Chondrocyte (in vitro differentiated cells): ENCODE measurements at regions not wholly inside any gene's neighbourhood (a gene's known extent, or its start where the extent isn't known, plus 50 kb on each side); places are given as distances from the start of the nearest gene placed in this dataset.

Experiments
- DNase-seq: peaks from one replicate; pipeline ENCODE4 v3.0.0; 2021; ENCODE audit warnings: mixed read lengths, low spot score
- H3K27ac Mint-ChIP-seq: one replicate; pipeline ENCODE4 v1.8.0; 2021; ENCODE audit warnings: mild to moderate bottlenecking, moderate library complexity, mixed read lengths; ENCODE audit not compliant: unreplicated experiment
- H3K27me3 Mint-ChIP-seq: 2 replicates; pipeline ENCODE4 v1.8.0; 2021; ENCODE audit warnings: low read depth, mixed read lengths
- H3K36me3 Mint-ChIP-seq: 2 replicates; pipeline ENCODE4 v1.8.0; 2021; ENCODE audit warnings: low read depth, mixed read lengths
- H3K4me1 Mint-ChIP-seq: 2 replicates; pipeline ENCODE4 v1.8.0; 2021; ENCODE audit warnings: low read depth, mild to moderate bottlenecking, mixed read lengths
- H3K4me3 Mint-ChIP-seq: one replicate; pipeline ENCODE4 v1.8.0; 2021; ENCODE audit warnings: mild to moderate bottlenecking, moderate library complexity, mixed read lengths; ENCODE audit not compliant: unreplicated experiment
- H3K9me3 Mint-ChIP-seq: 2 replicates; pipeline ENCODE4 v1.8.0; 2021; ENCODE audit warnings: low read depth, mixed read lengths
- CTCF ChIP-seq: fragments of 200-600 bp; sonication (generic); IDR thresholded peaks from 2 replicates; pipeline ENCODE4 v1.5.0; 2021; ENCODE audit warnings: antibody characterized with exemption, mild to moderate bottlenecking, moderate library complexity

- no peak overlapping the region for H3K27ac Mint-ChIP-seq
- TF ChIP-seq CTCF: no peak
Observed at GRCh38 chr11:45482331-45482730, 183.1 kb downstream of the CHST1 start.

DNA sequence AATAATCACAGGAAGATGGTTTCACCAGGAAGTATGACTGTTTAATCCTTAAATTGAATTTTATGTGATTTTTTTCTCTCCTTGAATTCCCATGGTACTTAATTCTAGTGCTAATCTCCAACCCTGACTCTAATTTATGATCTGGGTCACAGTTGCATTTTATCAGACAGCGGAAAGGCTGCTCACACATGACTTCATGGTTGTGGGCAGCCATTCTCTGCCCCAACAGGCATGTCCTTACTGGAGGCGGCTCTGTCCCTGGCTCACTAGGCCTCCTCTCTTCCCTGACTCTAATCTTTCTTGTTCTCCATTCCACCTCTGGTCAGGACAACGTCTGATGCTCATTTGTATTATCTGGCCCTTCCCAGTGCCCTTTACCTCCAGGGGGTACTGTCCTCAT, 184.4 kb downstream of the CHST1 start:
- Mint-ChIP-seq H3K9me3 (no peaks in the 10 kb centered on the region), H3K4me1 (no peaks in the 10 kb centered on the region), H3K4me3 (no peak overlapping the region), H3K36me3 (no peaks in the 10 kb centered on the region), H3K27me3 (peaks cover 63% of the 10 kb centered on the region), H3K27ac (no peak overlapping the region)
- no peak for DNase-seq
- no peak for TF ChIP-seq CTCF

More at GRCh38 chr11:45482331-45482730, 183.1 kb downstream of the CHST1 start:
- no peak for DNase-seq
- H3K9me3 Mint-ChIP-seq: no peaks in the 10 kb centered on the region
- H3K36me3 Mint-ChIP-seq: no peaks in the 10 kb centered on the region
- H3K4me1 Mint-ChIP-seq: no peaks in the 10 kb centered on the region
- peaks cover 64% of the 10 kb centered on the region for H3K27me3 Mint-ChIP-seq
- no peak overlapping the region for H3K4me3 Mint-ChIP-seq

- no peak for TF ChIP-seq CTCF
- Mint-ChIP-seq H3K9me3 (no peaks in the 10 kb centered on the region), H3K4me3 (no peak overlapping the region), H3K36me3 (no peaks in the 10 kb centered on the region), H3K4me1 (no peaks in the 10 kb centered on the region), H3K27ac (no peak overlapping the region), H3K27me3 (peaks cover 66% of the 10 kb centered on the region)
- DNase-seq: peak; percentile 32
Observed at GRCh38 chr11:45477588-45477987, 187.8 kb downstream of the CHST1 start.

GRCh38 chr11:45476126-45476525, 189.3 kb downstream of the CHST1 start:
- H3K27me3 Mint-ChIP-seq: peaks cover 60% of the 10 kb centered on the region
- no peak for TF ChIP-seq CTCF
- no peaks in the 10 kb centered on the region for H3K4me1 Mint-ChIP-seq
- H3K36me3 Mint-ChIP-seq: no peaks in the 10 kb centered on the region
- no peak overlapping the region for H3K27ac Mint-ChIP-seq
- DNase-seq: no peak
- H3K9me3 Mint-ChIP-seq: no peaks in the 10 kb centered on the region
- H3K4me3 Mint-ChIP-seq: no peak overlapping the region

DNA sequence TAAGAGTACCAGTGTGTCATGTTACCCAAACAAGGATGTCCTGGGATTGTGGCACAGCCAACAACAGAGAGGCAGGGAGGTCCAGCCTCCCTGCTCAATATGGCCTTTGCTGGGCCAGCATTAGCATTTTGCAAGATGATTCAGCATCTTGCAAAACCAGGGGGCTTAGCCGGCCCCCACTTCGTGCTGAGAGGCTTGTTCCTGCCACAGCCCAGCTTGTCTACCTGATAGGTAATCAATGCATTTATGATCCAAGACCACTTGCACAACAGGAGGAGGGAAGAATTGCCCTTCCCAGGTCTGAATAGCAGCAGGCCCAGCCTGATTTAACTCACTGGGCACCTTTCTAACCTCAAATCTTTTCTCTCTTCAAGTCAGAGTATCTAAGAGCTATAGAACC, 189.0 kb upstream of the SYT13 start:
- no peak overlapping the region for H3K27ac Mint-ChIP-seq
- H3K36me3 Mint-ChIP-seq: no peaks in the 10 kb centered on the region
- no peak for TF ChIP-seq CTCF
- peaks cover 50% of the 10 kb centered on the region for H3K27me3 Mint-ChIP-seq
- DNase-seq: no peak
- no peak overlapping the region for H3K4me3 Mint-ChIP-seq
- peaks cover 2% of the 10 kb centered on the region for H3K4me1 Mint-ChIP-seq
- H3K9me3 Mint-ChIP-seq: no peaks in the 10 kb centered on the region
